DND-41 (cell line): ENCODE measurements at regions not wholly inside any gene's neighbourhood (a gene's known extent, or its start where the extent isn't known, plus 50 kb on each side); places are given as distances from the start of the nearest gene placed in this dataset.

Experiments
- ATAC-seq: fragments of 200-7000 bp; cut with Tn5 transposase; 3 replicates; pipeline ENCODE4 v1.9.1; 2021; ENCODE audit warnings: low read depth; ENCODE audit not compliant: insufficient read depth
- DNase-seq: peaks from one replicate; pipeline ENCODE4 v3.0.0-alpha.2; 2020
- H2AFZ ChIP-seq: 2 replicates; pipeline ENCODE4 v1.6.0; 2012; ENCODE audit warnings: low read depth, low read length
- H3K27ac ChIP-seq: 2 replicates; pipeline ENCODE4 v1.5.1; 2012; ENCODE audit warnings: low read length, inconsistent platforms
- H3K27me3 ChIP-seq: fragments of 200-600 bp; sonication (generic); 2 replicates; pipeline ENCODE4 v1.6.0; 2012; ENCODE audit warnings: low read length, mild to moderate bottlenecking, inconsistent platforms; ENCODE audit not compliant: insufficient read depth, poor library complexity
- H3K36me3 ChIP-seq: 2 replicates; pipeline ENCODE4 v1.5.1; 2012; ENCODE audit warnings: low read length, inconsistent platforms; ENCODE audit not compliant: insufficient read depth
- H3K4me1 ChIP-seq: 2 replicates; pipeline ENCODE4 v1.5.1; 2012; ENCODE audit warnings: mild to moderate bottlenecking, low read length; ENCODE audit not compliant: insufficient read depth
- H3K4me2 ChIP-seq: 2 replicates; pipeline ENCODE4 v1.6.0; 2012; ENCODE audit warnings: mild to moderate bottlenecking, moderate library complexity, low read length, inconsistent platforms; ENCODE audit not compliant: insufficient read depth
- H3K4me3 ChIP-seq, 2 experiments: fragments of 200-600 bp in 1 of 2; shearing (Covaris generic) in 1 of 2; 2 replicates each; pipeline ENCODE4 v1.5.1; 2012 to 2016; ENCODE audit warnings: inconsistent platforms in 2 of 2, low read length in 2 of 2, mild to moderate bottlenecking in 2 of 2, low read depth in 1 of 2, moderate library complexity in 1 of 2
- H3K79me2 ChIP-seq: 2 replicates; pipeline ENCODE4 v1.6.0; 2012; ENCODE audit warnings: low read length, inconsistent platforms; ENCODE audit not compliant: insufficient read depth
- H3K9ac ChIP-seq: 2 replicates; pipeline ENCODE4 v1.6.0; 2012; ENCODE audit warnings: low read depth, mild to moderate bottlenecking, inconsistent platforms, low read length, moderate library complexity
- H3K9me3 ChIP-seq: 2 replicates; pipeline ENCODE4 v1.5.1; 2012; ENCODE audit warnings: low read length, moderate library complexity, mild to moderate bottlenecking, inconsistent platforms; ENCODE audit not compliant: insufficient read depth, severe bottlenecking
- H4K20me1 ChIP-seq: 2 replicates; pipeline ENCODE4 v1.6.0; 2012; ENCODE audit warnings: low read length; ENCODE audit not compliant: insufficient read depth
- EZH2 ChIP-seq: IDR thresholded peaks from 3 replicates; pipeline ENCODE4 v1.6.1; 2012; ENCODE audit warnings: borderline replicate concordance, low read depth, mild to moderate bottlenecking, moderate library complexity, low read length, inconsistent platforms; ENCODE audit not compliant: severe bottlenecking
- TF ChIP-seq, protein P1 (sequence below): IDR thresholded peaks from 2 replicates; pipeline ENCODE4 v1.5.1; 2012; ENCODE audit warnings: borderline replicate concordance, low read length, moderate library complexity, mild to moderate bottlenecking; ENCODE audit not compliant: poor library complexity, severe bottlenecking; ENCODE audit errors: extremely low read depth

GRCh38 chr1:21340230-21340945 lies 50.1 kb upstream of the ECE1 start:
- no peaks in the 10 kb centered on the region for H3K27me3 ChIP-seq
- H3K4me1 ChIP-seq, result peaks cover 34% of the 10 kb centered on the region
- no peak for ATAC-seq
- peaks cover 75% of the 10 kb centered on the region for H4K20me1 ChIP-seq
- no peaks in the 10 kb centered on the region for H3K9me3 ChIP-seq
- no peak overlapping the region for H2AFZ ChIP-seq
- no peak overlapping the region for H3K27ac ChIP-seq
- no peak overlapping the region for H3K9ac ChIP-seq
- H3K79me2 ChIP-seq, result peaks cover 36% of the 10 kb centered on the region
- H3K4me2 ChIP-seq, result no peak overlapping the region
- TF ChIP-seq, protein P1, sequence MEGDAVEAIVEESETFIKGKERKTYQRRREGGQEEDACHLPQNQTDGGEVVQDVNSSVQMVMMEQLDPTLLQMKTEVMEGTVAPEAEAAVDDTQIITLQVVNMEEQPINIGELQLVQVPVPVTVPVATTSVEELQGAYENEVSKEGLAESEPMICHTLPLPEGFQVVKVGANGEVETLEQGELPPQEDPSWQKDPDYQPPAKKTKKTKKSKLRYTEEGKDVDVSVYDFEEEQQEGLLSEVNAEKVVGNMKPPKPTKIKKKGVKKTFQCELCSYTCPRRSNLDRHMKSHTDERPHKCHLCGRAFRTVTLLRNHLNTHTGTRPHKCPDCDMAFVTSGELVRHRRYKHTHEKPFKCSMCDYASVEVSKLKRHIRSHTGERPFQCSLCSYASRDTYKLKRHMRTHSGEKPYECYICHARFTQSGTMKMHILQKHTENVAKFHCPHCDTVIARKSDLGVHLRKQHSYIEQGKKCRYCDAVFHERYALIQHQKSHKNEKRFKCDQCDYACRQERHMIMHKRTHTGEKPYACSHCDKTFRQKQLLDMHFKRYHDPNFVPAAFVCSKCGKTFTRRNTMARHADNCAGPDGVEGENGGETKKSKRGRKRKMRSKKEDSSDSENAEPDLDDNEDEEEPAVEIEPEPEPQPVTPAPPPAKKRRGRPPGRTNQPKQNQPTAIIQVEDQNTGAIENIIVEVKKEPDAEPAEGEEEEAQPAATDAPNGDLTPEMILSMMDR, result no peak
- TF ChIP-seq EZH2, result no peak
- no peak for DNase-seq
- H3K4me3 ChIP-seq, result no peak overlapping the region
- H3K36me3 ChIP-seq, result no peaks in the 10 kb centered on the region
